GM08714 (cell line): ENCODE measurements at regions not wholly inside any gene's neighbourhood (a gene's known extent, or its start where the extent isn't known, plus 50 kb on each side); places are given as distances from the start of the nearest gene placed in this dataset.

Source experiments
- H3K4me3 ChIP-seq: fragments of 200-500 bp; sonication (Bioruptor generic); 2 replicates; pipeline ENCODE4 v1.5.1; 2014; ENCODE audit warnings: mild to moderate bottlenecking, low read length, inconsistent platforms
- ZNF274 ChIP-seq: IDR thresholded peaks from 2 replicates; pipeline ENCODE4 v1.6.1; 2012; ENCODE audit warnings: mild to moderate bottlenecking, low read depth, low read length

- no peak for TF ChIP-seq ZNF274
These were observed 166.6 kb upstream of the MARCKS start for GRCh38 chr6:113690281-113691259.

GRCh38 chr6:113691260-113691656, 165.9 kb upstream of the MARCKS start:
- no peak overlapping the region for H3K4me3 ChIP-seq
- no peak for TF ChIP-seq ZNF274

More at GRCh38 chr6:113690281-113691259, 166.6 kb upstream of the MARCKS start:
- H3K4me3 ChIP-seq: no peak overlapping the region

- H3K4me3 ChIP-seq: no peak overlapping the region
- no peak for TF ChIP-seq ZNF274
These were observed 163.3 kb upstream of the MARCKS start for GRCh38 chr6:113693851-113694250.

GRCh38 chr6:113694278-113695077, 162.7 kb upstream of the MARCKS start:
- no peak for TF ChIP-seq ZNF274
- no peak overlapping the region for H3K4me3 ChIP-seq

GRCh38 chr6:113695516-113695915, 161.6 kb upstream of the MARCKS start:
- no peak for TF ChIP-seq ZNF274
- H3K4me3 ChIP-seq: no peak overlapping the region

- no peak for TF ChIP-seq ZNF274
- no peak overlapping the region for H3K4me3 ChIP-seq
These were observed 160.2 kb upstream of the MARCKS start for GRCh38 chr6:113696960-113697359.

GRCh38 chr6:113697632-113698410, 159.3 kb upstream of the MARCKS start:
- TF ChIP-seq ZNF274: no peak
- H3K4me3 ChIP-seq: no peak overlapping the region

GRCh38 chr6:113699239-113699638, 157.9 kb upstream of the MARCKS start:
- H3K4me3 ChIP-seq: no peak overlapping the region
- no peak for TF ChIP-seq ZNF274

- TF ChIP-seq ZNF274: no peak
These were observed 155.4 kb upstream of the MARCKS start for GRCh38 chr6:113701552-113702254.

GRCh38 chr6:113707194-113707593, 150.0 kb upstream of the MARCKS start:
- TF ChIP-seq ZNF274: no peak
- H3K4me3 ChIP-seq: no peak overlapping the region

More at GRCh38 chr6:113701552-113702254, 155.4 kb upstream of the MARCKS start:
- H3K4me3 ChIP-seq: no peak overlapping the region

GRCh38 chr6:113709936-113710509, 147.1 kb upstream of the MARCKS start:
- no peak for TF ChIP-seq ZNF274
- no peak overlapping the region for H3K4me3 ChIP-seq

- no peak for TF ChIP-seq ZNF274
- no peak overlapping the region for H3K4me3 ChIP-seq
These were observed 143.5 kb upstream of the MARCKS start for GRCh38 chr6:113713665-113714064.

GRCh38 chr6:113718588-113718987, 138.6 kb upstream of the MARCKS start:
- no peak overlapping the region for H3K4me3 ChIP-seq
- TF ChIP-seq ZNF274: no peak
